H1 (cell line): ENCODE measurements at regions not wholly inside any gene's neighbourhood (a gene's known extent, or its start where the extent isn't known, plus 50 kb on each side); places are given as distances from the start of the nearest gene placed in this dataset.

Experiments
- CTCF ChIA-PET: fragments of 300-600 bp; sonication (Branson Sonifier 250); formaldehyde crosslinking; loops from one replicate; lab custom pipeline; 2021; ENCODE audit not compliant: partially characterized antibody; lab: Charles Lee
- POLR2A ChIA-PET: fragments of 300-600 bp; sonication (Branson Sonifier 250); formaldehyde crosslinking; loops from one replicate; lab custom pipeline; 2021; ENCODE audit warnings: inconsistent platforms; ENCODE audit not compliant: partially characterized antibody; lab: Charles Lee
- DNase-seq, 2 experiments: peaks; one replicate each; pipeline versions ENCODE4 v3.0.0 to v3.0.0-alpha.2; 2010 to 2022; ENCODE audit warnings: low spot score in 2 of 2, low read depth in 1 of 2, mixed read lengths in 1 of 2
- FAIRE-seq: peaks from 2 replicates; lab custom pipeline; 2011; peaks lifted over from hg19 to GRCh38; lab: Jason Lieb, UNC
- H2AFZ ChIP-seq: 2 replicates; pipeline ENCODE4 v1.8.1; 2012; ENCODE audit warnings: low read length, inconsistent platforms
- H2AK5ac ChIP-seq: 2 replicates; pipeline ENCODE4 v1.6.1; 2013; ENCODE audit warnings: low read depth, low read length
- H2BK120ac ChIP-seq: replicated peaks from 2 replicates; pipeline ENCODE3; 2013; ENCODE audit warnings: low read depth, low read length, inconsistent platforms
- H2BK12ac ChIP-seq: 2 replicates; pipeline ENCODE4 v1.6.1; 2013; ENCODE audit warnings: low read depth, low read length
- H2BK15ac ChIP-seq: 2 replicates; pipeline ENCODE4 v1.6.1; 2013; ENCODE audit warnings: low read length
- H2BK20ac ChIP-seq: 2 replicates; pipeline ENCODE4 v1.6.1; 2013; ENCODE audit warnings: low read length
- H2BK5ac ChIP-seq: 2 replicates; pipeline ENCODE4 v1.6.1; 2013; ENCODE audit warnings: low read depth, low read length
- H3K14ac ChIP-seq: 2 replicates; pipeline ENCODE4 v1.6.1; 2013; ENCODE audit warnings: inconsistent platforms; ENCODE audit not compliant: insufficient read length
- H3K18ac ChIP-seq: 2 replicates; pipeline ENCODE4 v1.6.1; 2013; ENCODE audit warnings: low read length; ENCODE audit errors: extremely low read depth
- H3K23ac ChIP-seq: 2 replicates; pipeline ENCODE4 v1.6.1; 2013; ENCODE audit warnings: inconsistent platforms; ENCODE audit not compliant: insufficient read length
- H3K23me2 ChIP-seq: 2 replicates; pipeline ENCODE4 v1.6.1; 2013; ENCODE audit warnings: low read depth, low read length
- H3K27ac ChIP-seq: 2 replicates; pipeline ENCODE4 v1.6.1; 2011; ENCODE audit warnings: low read depth, low read length, inconsistent platforms
- H3K27me3 ChIP-seq, 4 experiments: replicated peaks in 1 of 4; 1 replicate in 1 of 4; 2 replicates in 3 of 4; pipeline versions ENCODE4 v1.6.1 to v1.8.1; 2011 to 2013; ENCODE audit warnings: low read length in 3 of 4, mild to moderate bottlenecking in 3 of 4, inconsistent platforms in 2 of 4, mixed read lengths in 2 of 4, moderate library complexity in 1 of 4; ENCODE audit not compliant: control insufficient read depth in 3 of 4, insufficient read depth in 3 of 4; ENCODE audit errors: extremely low read depth in 1 of 4
- H3K36me3 ChIP-seq, 4 experiments: 2 replicates each; pipeline versions ENCODE4 v1.6.1 to v1.8.1; 2011 to 2013; ENCODE audit warnings: mild to moderate bottlenecking in 4 of 4, low read length in 3 of 4, moderate library complexity in 2 of 4, control low read depth in 1 of 4, inconsistent platforms in 1 of 4; ENCODE audit not compliant: insufficient read depth in 4 of 4, control insufficient read depth in 2 of 4
- H3K4ac ChIP-seq: replicated peaks from 2 replicates; pipeline ENCODE3; 2013; ENCODE audit warnings: low read length, low read depth, mixed read lengths, inconsistent platforms; ENCODE audit not compliant: insufficient read length
- H3K4me1 ChIP-seq, 4 experiments: replicated peaks in 1 of 4; 1 replicate in 1 of 4; 2 replicates in 3 of 4; pipeline versions ENCODE4 v1.6.1 to v1.8.1; 2011 to 2013; ENCODE audit warnings: low read length in 3 of 4, inconsistent platforms in 2 of 4, mixed read lengths in 1 of 4; ENCODE audit not compliant: insufficient read depth in 4 of 4, control insufficient read depth in 3 of 4
- H3K4me2 ChIP-seq, 2 experiments: 2 replicates each; pipeline versions ENCODE4 v1.6.1 to v1.8.1; 2011 to 2013; ENCODE audit warnings: low read depth in 2 of 2, low read length in 2 of 2, control low read depth in 1 of 2, inconsistent platforms in 1 of 2, mild to moderate bottlenecking in 1 of 2; ENCODE audit not compliant: insufficient read depth in 1 of 2
- H3K4me3 ChIP-seq, 4 experiments: fragments of 200-600, 300-600 bp in 1 of 4; sonication (generic), shearing (Covaris generic), sonication (Bioruptor Twin) in 1 of 4; 2 replicates each; pipeline versions ENCODE4 v1.5.1 to v1.8.1; 2011 to 2016; ENCODE audit warnings: low read length in 4 of 4, low read depth in 3 of 4, control low read depth in 2 of 4, inconsistent platforms in 2 of 4, mild to moderate bottlenecking in 2 of 4, mixed read lengths in 1 of 4, moderate library complexity in 1 of 4; ENCODE audit not compliant: insufficient read depth in 2 of 4; ENCODE audit errors: extremely low read depth in 1 of 4
- H3K56ac ChIP-seq: replicated peaks from 2 replicates; pipeline ENCODE3; 2013; ENCODE audit warnings: low read depth, mild to moderate bottlenecking, mixed read lengths, low read length, inconsistent platforms; ENCODE audit not compliant: insufficient read length
- H3K79me1 ChIP-seq: 2 replicates; pipeline ENCODE4 v1.6.1; 2013; ENCODE audit warnings: low read depth, low read length, control low read depth
- H3K79me2 ChIP-seq, 2 experiments: 2 replicates each; pipeline versions ENCODE4 v1.6.1 to v1.8.1; 2012 to 2013; ENCODE audit warnings: low read length in 2 of 2, mild to moderate bottlenecking in 2 of 2, inconsistent platforms in 1 of 2; ENCODE audit not compliant: insufficient read depth in 2 of 2, control insufficient read depth in 1 of 2
- H3K9ac ChIP-seq, 4 experiments: replicated peaks in 1 of 4; 1 replicate in 1 of 4; 2 replicates in 3 of 4; pipeline versions ENCODE4 v1.6.1 to v1.8.1; 2011 to 2013; ENCODE audit warnings: low read depth in 3 of 4, low read length in 3 of 4, control low read depth in 2 of 4, mild to moderate bottlenecking in 2 of 4, moderate library complexity in 2 of 4, inconsistent platforms in 1 of 4; ENCODE audit errors: extremely low read depth in 1 of 4
- H3K9me3 ChIP-seq, 2 experiments: 2 replicates each; pipeline versions ENCODE4 v1.6.1 to v1.8.1; 2012 to 2013; ENCODE audit warnings: mild to moderate bottlenecking in 2 of 2, moderate library complexity in 2 of 2, control low read depth in 1 of 2, inconsistent platforms in 1 of 2, low read depth in 1 of 2, low read length in 1 of 2, mixed read lengths in 1 of 2; ENCODE audit not compliant: insufficient read depth in 2 of 2
- H4K20me1 ChIP-seq, 2 experiments: replicated peaks in 1 of 2; 2 replicates each; pipeline versions ENCODE3 to v1.8.1; 2011 to 2013; ENCODE audit warnings: inconsistent platforms in 2 of 2, low read length in 2 of 2, mild to moderate bottlenecking in 1 of 2; ENCODE audit not compliant: insufficient read depth in 2 of 2, control insufficient read depth in 1 of 2
- H4K5ac ChIP-seq: 2 replicates; pipeline ENCODE4 v1.6.1; 2013; ENCODE audit warnings: low read length, low read depth, mixed read lengths, inconsistent platforms; ENCODE audit not compliant: insufficient read length
- H4K8ac ChIP-seq: 2 replicates; pipeline ENCODE4 v1.8.0; 2013; ENCODE audit warnings: mild to moderate bottlenecking, moderate library complexity, low read length, inconsistent platforms; ENCODE audit not compliant: insufficient read depth; ENCODE audit errors: extremely low read depth
- H4K91ac ChIP-seq: replicated peaks from 2 replicates; pipeline ENCODE3; 2013; ENCODE audit warnings: low read length, mixed read lengths, inconsistent platforms; ENCODE audit not compliant: insufficient read length
- ATF2 ChIP-seq: IDR thresholded peaks from 2 replicates; pipeline ENCODE4 v1.6.1; 2012; ENCODE audit warnings: low read length, inconsistent platforms
- CBX8 ChIP-seq: fragments of 300-800, 300-1000 bp; sonication (generic); IDR thresholded peaks from 2 replicates; pipeline ENCODE4 v1.7.1; 2016; ENCODE audit warnings: low read depth, low read length, borderline replicate concordance
- CTCF ChIP-seq, 3 experiments: IDR thresholded peaks; 1 replicate in 2 of 3; 2 replicates in 1 of 3; pipeline versions ENCODE4 v1.5.1 to v1.6.1; 2011; ENCODE audit warnings: low read length in 3 of 3, mild to moderate bottlenecking in 3 of 3, inconsistent platforms in 2 of 3, low read depth in 1 of 3, moderate library complexity in 1 of 3; ENCODE audit not compliant: insufficient read depth in 1 of 3; ENCODE audit errors: control extremely low read depth in 1 of 3
- EP300 ChIP-seq, 2 experiments: IDR thresholded peaks; 1 replicate in 1 of 2; 2 replicates in 1 of 2; pipeline ENCODE4 v1.6.1; 2011 to 2012; ENCODE audit warnings: low read depth in 2 of 2, low read length in 2 of 2, mild to moderate bottlenecking in 2 of 2, borderline replicate concordance in 1 of 2, inconsistent platforms in 1 of 2, moderate library complexity in 1 of 2
- KDM5A ChIP-seq: fragments of 200-600 bp; IDR thresholded peaks from 2 replicates; pipeline ENCODE4 v1.7.1; 2012; ENCODE audit warnings: mild to moderate bottlenecking, low read length, inconsistent platforms, mixed read lengths
- POU5F1 ChIP-seq: IDR thresholded peaks from 2 replicates; pipeline ENCODE4 v1.6.1; 2011; ENCODE audit warnings: low read depth, mild to moderate bottlenecking, low read length, moderate library complexity
- SP1 ChIP-seq: IDR thresholded peaks from 2 replicates; pipeline ENCODE4 v1.6.1; 2011; ENCODE audit warnings: low read depth, low read length
- SP4 ChIP-seq: IDR thresholded peaks from 2 replicates; pipeline ENCODE4 v1.6.1; 2012; ENCODE audit warnings: low read length, inconsistent platforms
- TEAD4 ChIP-seq: IDR thresholded peaks from 2 replicates; pipeline ENCODE4 v1.6.1; 2012; ENCODE audit warnings: low read depth, low read length, inconsistent platforms, mixed read lengths
- WGBS, 2 experiments: shearing (Covaris generic) in 1 of 2; methylation state at CpG; one replicate each; pipeline versions ENCODE4 v1.1.6 to v1.1.7; 2013 to 2015; ENCODE audit warnings: low lambda C conversion rate in 2 of 2, mixed read lengths in 2 of 2, inconsistent platforms in 1 of 2, low coverage in 1 of 2, missing lambda C conversion rate in 1 of 2; ENCODE audit not compliant: insufficient replicate concordance in 2 of 2, insufficient coverage in 1 of 2, insufficient read length in 1 of 2; ENCODE audit errors: extremely low coverage in 1 of 2, missing lambda C conversion rate in 1 of 2; 5-methylcytosine and 5-hydroxymethylcytosine counted together

- Histone ChIP-seq H3K27me3 (no peaks in the 10 kb centered on the region), H3K4me1 (no peaks in the 10 kb centered on the region), H4K5ac (no peak overlapping the region), H3K56ac (no peak overlapping the region), H4K91ac (no peak overlapping the region), H3K79me2 (no peaks in the 10 kb centered on the region), H3K9ac (no peak overlapping the region), H3K36me3 (no peaks in the 10 kb centered on the region), H2BK5ac (no peak overlapping the region), H3K23me2 (no peaks in the 10 kb centered on the region), H2BK15ac (no peak overlapping the region), H3K79me1 (no peaks in the 10 kb centered on the region), H3K4me2 (no peak overlapping the region), H3K4ac (no peak overlapping the region), H4K8ac (no peak overlapping the region), H2AFZ (no peak overlapping the region; the same call in 1 of the 2 replicates), H3K18ac (no peak overlapping the region), H3K4me3 (no peak overlapping the region), H3K14ac (no peak overlapping the region), H3K23ac (no peak overlapping the region), H2BK12ac (no peak overlapping the region), H2BK120ac (no peak overlapping the region), H3K9me3 (no peaks in the 10 kb centered on the region), H2AK5ac (no peak overlapping the region), H2BK20ac (no peak overlapping the region), H4K20me1 (no peaks in the 10 kb centered on the region), H3K27ac (no peak overlapping the region)
- FAIRE-seq (no peak), DNase-seq (no peak)
- 83% methylated on average over 3 of the region's 3 CpGs; no CpG with 5 or more reads in 1 of the 2 experiments for WGBS, 2 experiments
- CTCF ChIA-PET = no interaction called here
- POLR2A ChIA-PET = no interaction called here
- TF ChIP-seq POU5F1 (no peak), TEAD4 (no peak), ATF2 (no peak), CTCF (IDR thresholded peaks at IDR 0.05; ENCODE audit: control extremely low read depth in 1 of 3, insufficient read depth in 1 of 3, low read depth in 1 of 3, low read length in 3 of 3) (no peak), SP1 (no peak), EP300 (IDR thresholded peaks at IDR 0.05; ENCODE audit: borderline replicate concordance in 1 of 2, low read depth in 2 of 2, low read length in 2 of 2) (no peak), KDM5A (no peak), CBX8 (no peak), SP4 (no peak)
Measured at GRCh38 chr2:19659024-19659792, 242.6 kb downstream of the TTC32 start.
